ENCODE measurements at regions not wholly inside any gene's neighbourhood (a gene's known extent, or its start where the extent isn't known, plus 50 kb on each side); places are given as distances from the start of the nearest gene placed in this dataset.

DNA sequence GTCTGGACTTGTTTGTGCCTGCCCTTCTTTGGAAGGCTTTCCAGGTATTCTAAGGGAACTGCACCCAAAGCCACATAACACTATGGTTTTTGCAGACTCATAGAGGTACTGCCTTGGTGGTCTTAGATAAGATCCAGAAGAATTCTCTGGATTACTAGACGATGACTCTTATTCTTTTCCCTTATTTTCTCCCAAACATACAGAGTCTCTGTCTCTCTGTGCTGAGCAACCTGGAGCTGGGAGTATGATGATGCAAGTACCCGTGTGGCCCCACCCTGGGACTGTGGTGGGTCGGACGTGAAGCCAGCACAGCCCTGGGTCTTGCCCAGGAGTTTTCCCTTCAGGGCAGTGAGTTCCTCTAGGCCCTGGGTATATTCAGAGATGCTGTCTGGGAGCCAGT, 1342.4 kb upstream of the TENM3 start:
- no peak for DNase-seq

DNA sequence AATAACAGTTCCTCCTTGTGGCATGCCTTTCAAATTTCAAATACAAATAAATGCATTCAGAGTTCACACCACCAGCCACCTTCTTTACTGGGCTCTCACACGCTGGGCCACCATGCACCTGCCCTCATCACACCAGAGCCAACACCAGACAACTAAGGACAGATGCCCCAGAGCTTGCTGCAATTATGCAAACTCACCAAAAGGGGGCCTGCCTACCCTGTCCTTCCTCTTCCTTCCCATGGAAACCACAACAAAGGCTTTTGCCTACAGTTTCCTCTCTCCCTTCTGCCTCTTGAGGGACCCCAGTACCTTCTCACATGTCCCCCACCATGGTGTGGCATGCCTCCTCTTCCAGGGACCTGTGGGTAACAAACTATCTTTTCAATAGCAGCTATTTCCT, 1333.9 kb upstream of the TENM3 start:
- DNase-seq: no peak

DNA sequence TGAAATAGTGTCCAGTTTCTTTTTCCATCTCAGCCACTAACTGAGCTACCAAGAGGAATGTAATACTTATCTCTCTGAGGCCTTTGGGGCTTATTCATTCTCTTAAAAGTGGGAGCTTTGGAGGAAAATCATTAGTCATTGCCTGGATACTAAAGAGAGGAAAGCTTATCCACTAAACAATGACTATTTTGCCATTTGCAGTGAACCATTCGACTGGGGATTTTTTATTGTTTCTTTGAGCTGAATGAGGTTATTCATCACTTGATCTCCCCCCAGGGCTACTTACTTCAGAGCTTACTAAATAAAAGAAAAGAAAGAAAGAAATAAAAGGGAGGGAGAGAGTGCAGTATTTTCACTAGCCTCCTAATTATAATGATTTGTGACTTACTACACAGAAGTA, 1329.5 kb upstream of the TENM3 start:
- DNase-seq: no peak

DNA sequence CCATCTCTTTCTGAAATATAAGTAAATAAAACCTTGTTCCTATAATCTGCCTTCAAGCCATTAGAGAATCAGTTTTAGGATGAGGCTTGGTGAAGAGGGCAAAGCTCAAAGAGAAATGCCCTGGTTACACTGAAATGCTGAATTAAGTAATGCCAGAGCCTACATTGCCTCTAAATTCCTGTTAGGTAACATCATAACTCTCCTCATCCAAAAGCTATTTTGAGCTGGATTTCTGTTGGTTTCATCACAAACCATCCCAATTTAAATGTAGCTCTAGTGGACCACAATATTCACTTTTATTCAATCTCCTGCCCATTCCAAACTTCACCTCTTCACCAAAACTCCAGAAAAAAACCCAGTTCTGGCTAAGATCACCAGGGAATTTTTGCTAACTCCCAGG, 1319.7 kb upstream of the TENM3 start:
- no peak for DNase-seq

DNA sequence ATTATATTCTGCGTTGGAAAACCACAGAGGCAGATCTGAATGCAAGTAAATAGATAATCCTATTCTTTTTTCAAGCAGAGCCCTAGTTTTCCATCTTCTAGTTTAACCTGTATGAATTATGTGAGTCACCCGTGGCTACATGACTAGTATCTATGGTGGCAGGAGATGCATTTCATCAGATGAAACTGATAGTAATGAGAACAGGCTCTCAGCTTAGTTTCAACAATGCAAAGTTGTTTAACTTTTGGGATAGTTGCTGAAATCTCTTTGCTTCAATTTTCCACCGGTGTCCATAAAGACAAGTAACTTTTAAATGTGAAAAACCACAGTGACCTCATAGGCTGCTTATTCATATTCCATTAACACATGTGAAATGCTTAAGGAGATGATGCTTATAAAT, 1317.4 kb upstream of the TENM3 start:
- DNase-seq: no peak

DNA sequence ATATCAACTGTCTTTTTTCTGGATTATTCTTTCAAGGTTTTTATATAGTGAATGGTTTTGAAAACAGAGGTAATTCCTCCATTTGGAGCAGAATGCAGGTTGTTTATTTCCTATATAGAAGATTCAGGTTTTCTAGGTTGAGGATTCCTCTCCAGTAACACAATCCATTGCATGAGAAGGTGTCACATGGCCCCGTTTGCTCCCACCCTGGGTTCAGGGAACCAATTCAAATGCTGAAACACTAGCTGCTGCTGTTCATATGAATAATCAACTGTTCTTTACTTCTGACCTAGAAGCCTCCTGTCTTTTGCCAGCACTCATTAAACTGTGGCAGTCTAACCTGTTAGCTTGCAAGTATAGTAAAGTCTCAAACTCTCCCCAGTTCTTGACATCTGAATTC, 1316.9 kb upstream of the TENM3 start:
- DNase-seq: no peak

DNA sequence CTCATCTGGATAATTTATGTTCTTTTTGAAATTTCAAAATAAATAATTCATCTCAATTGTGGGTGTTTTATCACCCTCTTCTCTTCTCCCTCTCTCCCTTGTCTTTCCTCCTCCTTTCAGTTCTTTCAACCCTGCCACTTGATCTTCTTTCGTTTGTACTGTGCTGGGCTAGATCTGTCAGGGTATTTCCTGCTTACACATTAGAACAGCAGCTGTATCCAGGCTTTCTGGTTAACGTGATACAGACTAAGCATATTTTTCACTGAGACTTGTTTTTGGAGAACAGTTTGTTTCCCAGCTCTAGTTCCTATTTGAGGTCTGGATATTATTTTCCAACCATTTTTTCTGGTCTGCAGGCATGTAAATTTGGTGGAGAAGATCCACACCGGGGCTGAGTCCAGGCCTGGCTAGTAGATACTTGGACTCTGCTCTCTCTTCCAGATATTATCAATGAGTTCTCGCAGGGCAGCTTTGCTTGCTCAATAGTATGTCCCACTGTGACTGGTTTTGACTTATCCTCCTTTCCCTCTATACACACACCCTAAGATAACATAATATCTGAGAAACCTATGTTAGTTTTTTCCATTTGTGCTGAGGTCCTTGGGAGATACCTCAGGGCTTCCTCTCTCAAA, 1310.7 kb upstream of the TENM3 start:
- no peak for DNase-seq

DNA sequence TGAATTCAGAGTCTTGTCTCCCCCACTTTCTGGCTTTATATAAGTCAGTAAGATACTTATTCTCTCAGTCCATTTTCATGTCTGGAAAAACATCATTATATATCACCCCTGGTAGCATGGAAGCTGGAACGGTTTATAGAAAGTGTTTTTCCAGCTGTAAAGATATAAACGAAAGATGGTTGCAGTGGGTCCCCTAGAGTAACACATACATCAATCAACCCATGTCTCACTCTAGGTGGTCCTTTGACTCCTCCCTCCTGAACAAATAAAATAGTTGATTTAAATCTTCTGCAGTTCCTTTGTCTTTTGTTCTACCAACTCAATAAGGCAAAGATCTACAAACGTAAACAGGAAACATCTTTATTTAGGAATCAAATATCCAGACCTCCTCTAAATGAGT, 1306.1 kb upstream of the TENM3 start:
- DNase-seq: no peak

DNA sequence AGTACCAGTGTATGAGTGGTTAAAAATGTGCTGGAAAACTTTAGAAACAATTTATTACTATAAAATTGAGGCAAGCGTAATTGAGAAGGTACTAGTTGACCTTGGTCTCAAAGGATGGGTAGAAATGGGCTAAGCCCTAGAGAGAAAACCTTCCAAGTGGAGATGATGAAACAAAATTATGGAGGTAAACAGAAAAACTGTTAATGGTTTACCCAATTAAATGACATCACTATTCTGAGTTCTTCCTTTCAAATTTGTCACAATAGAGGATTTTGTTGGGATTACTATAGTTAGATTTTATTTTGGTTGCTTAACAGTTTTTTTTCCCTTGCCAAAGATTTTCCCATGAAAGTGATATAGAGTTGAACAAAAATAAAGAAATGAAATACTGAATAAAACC, 1302.5 kb upstream of the TENM3 start:
- no peak for DNase-seq

DNA sequence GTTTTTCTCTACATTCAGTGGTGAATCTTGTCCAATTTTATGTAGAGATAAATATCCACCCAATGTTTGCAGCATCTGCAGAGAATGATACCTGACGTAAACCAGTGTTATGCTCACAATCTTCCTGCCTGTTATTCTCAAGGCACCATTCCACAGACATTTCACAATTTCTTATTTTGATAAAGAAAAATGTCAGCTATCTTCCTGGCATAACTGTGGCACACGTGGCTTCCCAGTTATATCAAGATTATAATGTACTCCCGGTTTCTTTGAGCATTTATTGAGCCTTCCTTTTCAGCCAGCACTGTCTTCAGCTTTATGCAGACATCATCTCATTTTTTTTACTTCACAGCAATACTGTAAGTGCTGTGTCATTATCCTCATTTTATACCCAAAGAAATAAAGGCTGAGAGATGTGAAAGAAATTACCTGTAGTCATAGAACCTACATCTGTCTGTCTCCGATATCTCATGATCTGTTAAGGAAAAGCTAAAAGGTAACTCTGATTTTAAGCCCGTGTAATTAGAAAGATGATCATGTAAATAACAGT, 1300.8 kb upstream of the TENM3 start:
- no peak for DNase-seq

DNA sequence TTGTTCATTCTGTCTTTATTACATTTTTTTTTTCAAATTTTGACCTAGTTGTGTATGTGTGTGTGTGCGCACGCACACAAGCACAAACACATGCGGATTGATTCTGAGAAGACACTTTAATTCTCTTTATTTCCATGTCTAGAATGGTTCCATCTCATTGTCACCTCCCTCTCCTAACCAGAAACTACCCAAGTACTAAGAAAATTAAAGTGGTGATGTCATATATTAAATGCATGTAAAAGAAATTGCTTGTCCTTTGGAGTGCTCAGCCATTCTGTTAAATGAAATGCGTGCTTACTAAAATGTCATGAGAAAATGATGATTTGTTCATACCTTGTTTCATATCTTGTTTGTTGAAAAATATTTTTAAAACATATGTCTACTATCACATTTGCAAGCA, 1297.0 kb upstream of the TENM3 start:
- DNase-seq: no peak

DNA sequence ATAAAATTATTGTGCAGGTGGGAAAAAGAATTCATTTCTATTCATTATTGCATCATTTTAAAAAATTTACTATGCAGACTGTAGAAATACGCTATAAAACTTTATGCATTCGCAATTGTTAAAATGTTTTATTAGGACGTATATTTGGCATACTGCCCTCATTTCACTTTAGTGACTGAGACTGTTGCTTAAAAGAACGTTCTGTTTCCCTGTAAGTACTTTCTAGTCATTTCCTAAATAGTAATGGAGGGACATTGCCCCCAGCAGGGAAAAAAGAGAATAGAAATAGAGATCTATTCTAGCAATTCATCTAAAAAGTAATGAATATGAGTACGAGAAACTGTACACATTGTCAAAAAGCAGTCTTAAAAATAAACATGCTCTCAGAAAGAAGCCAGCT, 1295.8 kb upstream of the TENM3 start:
- no peak for DNase-seq

DNA sequence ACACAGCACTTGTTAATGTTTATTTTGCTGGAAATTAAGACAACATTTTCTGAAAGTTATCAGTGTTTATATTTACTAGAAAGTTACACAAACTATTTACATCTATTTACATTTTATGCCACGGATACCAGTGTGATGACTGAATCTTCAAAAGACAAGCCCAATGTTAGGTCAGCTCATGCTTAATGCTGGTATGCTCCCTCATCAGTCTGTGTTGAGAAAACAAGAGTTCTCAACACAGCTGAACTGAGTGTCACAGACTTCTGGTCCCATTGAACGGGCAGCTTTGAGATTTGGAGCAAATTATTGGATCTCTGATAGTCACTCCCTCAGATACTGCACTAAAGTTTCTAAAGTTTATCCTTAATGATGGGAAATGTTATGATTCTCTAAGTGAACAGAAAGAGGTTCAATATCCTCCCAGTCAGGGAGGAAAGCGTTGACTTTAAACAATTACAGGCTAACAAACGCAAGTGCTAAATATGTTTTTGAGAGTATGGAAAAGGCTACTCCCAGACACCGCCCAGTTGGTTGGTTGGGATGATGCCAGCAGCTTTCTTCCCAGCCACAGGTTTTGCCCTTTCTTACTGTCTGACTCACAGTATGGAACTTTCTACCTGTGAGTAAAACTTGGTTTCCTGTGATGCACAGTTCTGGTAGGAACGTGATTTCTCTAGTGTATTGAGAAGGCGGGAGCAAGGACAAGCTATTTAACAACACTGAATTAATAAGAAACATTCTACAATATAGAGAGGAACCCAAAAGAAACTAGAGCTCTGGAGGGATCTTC, 1293.6 kb upstream of the TENM3 start:
- no peak for DNase-seq

DNA sequence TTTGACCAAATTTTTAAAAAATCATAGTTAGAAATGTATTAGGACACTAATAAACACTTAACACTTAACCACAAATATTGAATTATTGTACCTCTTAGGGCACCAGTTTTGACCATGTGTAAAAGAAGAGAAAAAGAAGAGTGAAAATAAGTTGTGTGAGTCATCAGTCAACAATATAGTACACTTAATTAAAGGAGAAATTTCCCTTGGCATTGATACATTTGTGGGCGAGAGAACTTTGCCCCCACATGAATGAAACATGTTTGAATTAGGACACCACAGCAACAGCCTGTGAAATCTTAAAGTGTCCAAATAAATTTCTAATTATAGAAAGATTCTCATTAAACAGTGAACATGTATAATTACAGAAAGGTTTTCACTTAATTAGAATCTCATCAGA, 1292.8 kb upstream of the TENM3 start:
- DNase-seq: no peak

DNA sequence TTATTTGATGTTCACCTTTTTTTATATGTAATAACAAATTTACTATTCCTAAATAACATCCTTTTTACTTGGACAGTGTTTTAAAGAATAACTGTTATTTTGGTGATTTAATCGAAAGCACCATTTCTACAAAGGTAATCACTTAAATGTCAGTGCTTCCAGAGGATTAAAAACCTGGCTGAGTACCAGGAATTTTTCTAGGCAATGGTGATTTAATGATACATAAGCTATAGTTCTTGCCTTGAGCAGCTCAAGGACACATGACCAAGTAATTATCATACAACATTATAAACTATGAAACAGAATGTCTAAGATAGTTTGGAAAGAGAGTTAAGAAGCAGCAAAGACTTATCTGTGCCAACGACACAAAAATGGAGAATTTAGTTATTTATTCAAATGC, 1291.9 kb upstream of the TENM3 start:
- no peak for DNase-seq

DNA sequence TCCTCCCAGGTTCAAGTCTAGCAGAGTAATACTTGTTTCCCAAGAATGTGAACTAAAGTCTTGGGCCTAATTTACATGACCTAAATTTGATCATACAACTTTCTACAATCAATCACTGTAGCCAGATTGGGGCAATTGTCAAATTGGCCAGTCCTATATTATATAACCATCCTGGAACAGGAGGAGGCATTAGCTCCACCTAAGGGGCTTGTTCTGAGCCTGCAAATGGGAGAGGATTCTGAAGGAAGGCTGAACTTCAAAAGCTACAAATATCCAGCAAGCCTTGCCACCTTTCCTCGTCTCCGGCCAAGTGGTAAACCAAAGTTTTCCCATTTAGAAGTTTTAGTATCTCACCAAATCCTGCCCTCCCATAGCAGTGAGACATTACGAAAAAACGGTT, 1289.6 kb upstream of the TENM3 start:
- DNase-seq: no peak

DNA sequence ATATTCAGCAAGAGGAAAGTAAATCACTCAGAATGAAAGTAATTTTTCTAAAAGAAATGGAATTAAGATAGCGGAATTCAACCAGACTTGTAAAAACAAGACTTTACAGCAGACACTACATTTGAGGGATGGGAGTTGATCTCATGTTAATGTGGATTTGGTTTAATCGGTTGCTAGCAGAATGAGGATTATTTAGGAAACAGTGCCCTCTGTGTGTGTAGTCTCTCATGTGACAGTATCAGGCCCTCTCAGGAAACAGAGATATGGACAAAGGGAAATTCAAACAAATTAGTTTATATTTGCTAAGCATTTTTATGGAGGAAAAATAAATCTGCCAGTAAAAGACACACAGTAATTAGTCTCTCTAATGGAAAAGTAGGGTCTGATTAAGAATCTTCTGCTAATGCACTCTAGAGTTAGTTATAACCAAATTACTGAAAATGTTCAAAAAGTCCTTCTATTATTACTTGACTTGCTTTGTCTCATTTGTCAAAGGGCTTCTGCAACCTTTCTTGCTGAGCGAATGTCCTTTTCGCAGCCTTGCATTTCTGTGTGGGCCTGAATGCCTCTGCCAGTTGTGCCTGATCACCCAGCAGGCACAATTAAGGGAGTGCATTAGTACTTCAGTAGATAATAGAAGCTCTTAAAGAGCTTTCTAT, 1282.3 kb upstream of the TENM3 start:
- DNase-seq: no peak

DNA sequence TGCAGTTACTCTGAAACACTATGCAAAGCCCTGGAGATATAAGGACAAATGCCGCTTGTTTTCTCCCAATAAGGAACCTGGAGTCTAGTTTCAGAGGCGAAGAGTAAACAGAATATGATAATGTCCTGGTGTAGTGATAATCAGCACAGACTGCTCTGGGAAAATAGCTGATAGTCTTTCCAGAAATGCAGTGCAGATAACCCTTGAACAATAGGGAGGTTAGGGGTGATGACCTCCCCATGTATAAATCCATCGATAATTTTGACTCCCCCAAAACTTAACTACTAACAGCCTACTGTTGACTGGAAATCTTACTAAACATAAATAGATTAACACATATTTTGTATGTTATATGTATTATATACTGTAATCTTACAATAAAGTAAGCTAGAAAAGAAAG, 1280.9 kb upstream of the TENM3 start:
- no peak for DNase-seq

DNA sequence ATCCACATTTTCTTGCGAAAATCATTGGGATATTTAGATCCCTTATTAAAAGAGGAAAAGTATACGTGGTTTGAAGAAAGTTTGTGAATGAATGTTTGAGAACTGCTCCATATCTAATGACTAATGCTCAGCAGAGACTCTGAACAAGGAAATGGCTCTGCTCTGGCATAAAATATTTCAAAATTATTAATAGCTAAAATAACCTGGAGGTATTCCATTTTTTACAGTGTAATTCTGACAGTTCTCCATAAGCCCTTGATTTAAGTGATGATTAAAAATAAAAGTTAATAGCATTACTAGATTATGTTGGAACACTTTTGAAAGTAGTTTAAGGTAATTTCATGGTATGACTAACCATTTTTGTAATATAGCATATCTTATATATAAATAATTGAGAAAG, 1276.9 kb upstream of the TENM3 start:
- DNase-seq: no peak

DNA sequence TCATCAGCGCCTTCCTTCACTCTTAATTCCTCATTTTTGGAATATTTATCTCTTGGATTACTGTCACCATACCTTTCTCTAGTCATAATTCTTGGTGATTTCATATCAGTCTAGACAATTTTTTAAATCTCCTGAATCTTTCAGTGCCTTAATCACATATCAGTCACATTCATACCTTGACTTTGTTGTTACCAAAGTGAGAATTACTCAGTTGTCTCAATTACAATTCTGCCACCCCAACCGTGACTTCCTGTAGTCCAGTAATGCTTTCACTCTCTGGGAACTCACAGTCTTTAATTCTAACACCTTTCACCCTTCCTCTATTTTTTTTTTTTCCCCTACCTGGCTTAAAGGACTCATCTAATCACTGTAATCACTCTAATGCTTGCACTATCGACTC, 1275.3 kb upstream of the TENM3 start:
- no peak for DNase-seq

DNA sequence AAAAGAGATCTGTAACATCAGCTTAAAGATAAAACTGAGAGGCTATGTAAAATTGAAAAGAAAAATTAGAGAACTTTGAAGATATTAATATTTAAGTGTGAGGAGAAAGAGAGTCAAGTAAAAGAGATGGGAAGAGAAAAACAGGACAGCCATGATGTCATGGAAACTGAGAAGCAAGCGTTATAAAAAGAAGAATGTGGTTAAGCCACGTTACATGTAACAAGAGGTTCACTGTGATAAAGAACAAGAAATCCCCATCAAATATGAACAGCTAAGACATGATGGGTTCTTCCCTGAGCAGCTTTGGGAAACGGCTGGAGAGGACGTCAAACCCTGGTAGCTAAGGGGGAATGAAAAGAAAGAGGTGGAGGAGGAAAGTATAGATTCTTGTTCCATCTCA, 1269.3 kb upstream of the TENM3 start:
- DNase-seq: no peak

DNA sequence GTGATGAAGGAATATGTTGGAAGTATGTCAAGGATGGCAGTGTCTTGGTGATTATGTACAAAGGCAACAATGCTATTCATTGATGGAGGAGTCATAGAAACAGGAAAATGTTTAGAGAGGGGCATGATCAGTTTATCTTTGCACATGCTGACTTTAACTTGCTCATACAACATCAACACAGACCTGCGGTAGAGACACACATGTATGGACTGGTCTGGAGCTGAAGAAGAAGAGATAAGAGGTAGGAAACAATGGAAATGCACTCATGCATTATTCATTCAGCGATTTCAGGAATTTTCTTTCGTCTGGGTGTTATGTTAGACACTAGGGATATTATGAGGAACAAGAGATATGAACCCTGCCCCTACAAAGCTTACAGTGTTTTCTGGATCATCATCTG, 1252.3 kb upstream of the TENM3 start:
- no peak for DNase-seq

DNA sequence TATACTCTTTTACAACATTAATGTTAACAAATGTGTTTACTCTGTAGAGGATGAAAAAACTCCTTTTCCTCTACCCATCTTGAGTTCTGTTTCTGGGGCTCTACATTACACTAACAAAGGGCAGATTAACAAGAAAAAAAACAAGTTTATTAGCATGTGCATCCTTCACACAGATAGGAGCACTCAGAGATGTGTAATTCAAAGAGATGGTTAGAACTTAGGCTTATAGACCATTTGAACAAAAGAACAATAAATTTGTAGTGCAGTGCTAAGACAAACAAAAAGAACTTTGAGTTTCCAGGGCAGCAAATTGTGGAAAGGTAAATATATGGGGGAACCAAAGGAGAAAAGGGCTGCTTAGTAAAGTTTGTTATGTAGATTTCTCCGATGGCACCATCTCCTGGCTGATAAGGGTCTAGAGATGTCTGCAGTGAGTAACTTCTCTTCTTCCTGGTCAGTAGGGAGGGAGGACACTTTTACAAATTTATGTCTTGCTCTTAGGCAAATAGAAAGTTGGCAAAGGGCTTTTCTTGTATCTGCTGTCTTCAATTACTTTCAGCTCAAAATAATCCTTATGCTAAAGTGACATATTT, 1249.9 kb upstream of the TENM3 start:
- no peak for DNase-seq

DNA sequence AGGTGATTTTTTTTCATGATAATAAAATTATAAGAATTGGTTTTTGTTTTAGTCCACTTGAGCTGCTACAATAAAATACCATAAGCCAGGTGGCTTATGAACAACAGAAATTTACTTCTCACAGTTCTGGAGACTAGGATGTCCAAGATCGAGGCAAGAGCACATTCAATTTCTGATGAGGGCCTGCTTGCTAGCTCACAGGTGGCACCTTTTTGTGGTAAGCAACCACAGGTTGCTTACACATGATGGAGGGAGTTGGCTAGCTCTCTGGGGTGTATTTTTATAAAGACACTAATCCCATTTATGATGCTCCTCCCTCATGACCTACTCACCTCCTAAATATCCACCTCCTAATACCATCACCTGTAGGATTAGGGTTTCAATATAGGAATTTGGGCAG, 1248.5 kb upstream of the TENM3 start:
- DNase-seq: no peak
